Testis (tissue), 2 donors: ENCODE measurements at regions not wholly inside any gene's neighbourhood (a gene's known extent, or its start where the extent isn't known, plus 50 kb on each side); places are given as distances from the start of the nearest gene placed in this dataset.

ENCODE experiments used
- POLR2A ChIP-seq: fragments of 450-650 bp; IDR thresholded peaks from one replicate; pipeline ENCODE4 v1.6.1; 2017; ENCODE audit warnings: antibody characterized with exemption, mild to moderate bottlenecking, moderate library complexity
- TF ChIP-seq, protein P1 (sequence below), 3 experiments: fragments of 450-650 bp in 2 of 3; fragments of 200-600 bp in 1 of 3; sonication (generic) in 1 of 3; IDR thresholded peaks; one replicate each; pipeline ENCODE4 v1.5.1; 2016 to 2019; ENCODE audit warnings: antibody characterized with exemption in 3 of 3, mild to moderate bottlenecking in 2 of 3, moderate library complexity in 1 of 3

DNA sequence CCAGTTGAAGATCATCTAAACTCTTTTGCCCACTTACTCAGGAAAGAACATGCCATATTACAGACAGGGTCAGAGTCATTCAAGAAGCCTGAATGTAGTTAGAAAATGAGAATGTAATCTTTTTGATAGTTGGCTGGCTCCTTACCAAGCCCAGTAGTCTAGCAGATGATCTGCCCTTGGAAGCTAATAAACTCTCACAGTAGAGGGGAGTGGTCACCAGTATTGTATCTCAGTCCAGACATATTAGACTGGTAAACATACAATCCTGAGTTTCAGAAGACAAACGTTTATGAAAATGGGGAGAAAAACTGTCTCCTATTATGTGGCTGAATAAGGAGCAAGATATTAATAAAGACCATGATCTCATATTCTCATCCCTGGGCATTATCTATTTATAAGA lies 65.3 kb downstream of the SEPTIN7 start:
- TF ChIP-seq, protein P1, sequence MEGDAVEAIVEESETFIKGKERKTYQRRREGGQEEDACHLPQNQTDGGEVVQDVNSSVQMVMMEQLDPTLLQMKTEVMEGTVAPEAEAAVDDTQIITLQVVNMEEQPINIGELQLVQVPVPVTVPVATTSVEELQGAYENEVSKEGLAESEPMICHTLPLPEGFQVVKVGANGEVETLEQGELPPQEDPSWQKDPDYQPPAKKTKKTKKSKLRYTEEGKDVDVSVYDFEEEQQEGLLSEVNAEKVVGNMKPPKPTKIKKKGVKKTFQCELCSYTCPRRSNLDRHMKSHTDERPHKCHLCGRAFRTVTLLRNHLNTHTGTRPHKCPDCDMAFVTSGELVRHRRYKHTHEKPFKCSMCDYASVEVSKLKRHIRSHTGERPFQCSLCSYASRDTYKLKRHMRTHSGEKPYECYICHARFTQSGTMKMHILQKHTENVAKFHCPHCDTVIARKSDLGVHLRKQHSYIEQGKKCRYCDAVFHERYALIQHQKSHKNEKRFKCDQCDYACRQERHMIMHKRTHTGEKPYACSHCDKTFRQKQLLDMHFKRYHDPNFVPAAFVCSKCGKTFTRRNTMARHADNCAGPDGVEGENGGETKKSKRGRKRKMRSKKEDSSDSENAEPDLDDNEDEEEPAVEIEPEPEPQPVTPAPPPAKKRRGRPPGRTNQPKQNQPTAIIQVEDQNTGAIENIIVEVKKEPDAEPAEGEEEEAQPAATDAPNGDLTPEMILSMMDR (IDR thresholded peaks at IDR 0.05): no peak
- TF ChIP-seq POLR2A: no peak
